ENCODE measurements at regions not wholly inside any gene's neighbourhood (a gene's known extent, or its start where the extent isn't known, plus 50 kb on each side); places are given as distances from the start of the nearest gene placed in this dataset.
"Not testable (repeated sequence)": the region's sequence is repeated elsewhere in the genome, so short reads cannot be mapped to it uniquely, and the experiment has no call there.

GRCh38 chr1:30523055-30524020 is 200.0 kb downstream of the MATN1 start:
- H3K4me1 ChIP-seq (ENCODE audit: insufficient read depth, low read length) = no peaks in the 10 kb centered on the region
- no peaks in the 10 kb centered on the region for H3K9me3 ChIP-seq (ENCODE audit: insufficient read depth, low read depth, low read length)
- no peak overlapping the region for H3K9ac ChIP-seq (ENCODE audit: low read depth, low read length)
- H3K4me3 ChIP-seq (ENCODE audit: low read length) = no peak overlapping the region
- H3K36me3 ChIP-seq (ENCODE audit: insufficient read depth, low read depth, low read length) = no peaks in the 10 kb centered on the region
- H3K27me3 ChIP-seq (ENCODE audit: insufficient read depth, low read length) = no peaks in the 10 kb centered on the region; the same call in 1 of the 2 replicates
- H3K27ac ChIP-seq (ENCODE audit: low read length) = no peak overlapping the region

GRCh38 chr1:30522031-30523004 is 201.1 kb downstream of the MATN1 start:
- Histone ChIP-seq H3K4me3 (ENCODE audit: low read length) (no peak overlapping the region), H3K27ac (ENCODE audit: low read length) (no peak overlapping the region), H3K4me1 (ENCODE audit: insufficient read depth, low read length) (no peaks in the 10 kb centered on the region), H3K36me3 (ENCODE audit: insufficient read depth, low read depth, low read length) (no peaks in the 10 kb centered on the region), H3K9me3 (ENCODE audit: insufficient read depth, low read depth, low read length) (no peaks in the 10 kb centered on the region), H3K27me3 (ENCODE audit: insufficient read depth, low read length) (no peaks in the 10 kb centered on the region; the same call in 1 of the 2 replicates), H3K9ac (ENCODE audit: low read depth, low read length) (no peak overlapping the region)

GRCh38 chr1:30521261-30521865 is 202.0 kb downstream of the MATN1 start:
- no peak overlapping the region for H3K9ac ChIP-seq (ENCODE audit: low read depth, low read length)
- H3K27ac ChIP-seq (ENCODE audit: low read length) = no peak overlapping the region
- H3K4me1 ChIP-seq (ENCODE audit: insufficient read depth, low read length) = no peaks in the 10 kb centered on the region
- no peaks in the 10 kb centered on the region for H3K36me3 ChIP-seq (ENCODE audit: insufficient read depth, low read depth, low read length)
- no peaks in the 10 kb centered on the region; the same call in 1 of the 2 replicates for H3K27me3 ChIP-seq (ENCODE audit: insufficient read depth, low read length)
- no peak overlapping the region for H3K4me3 ChIP-seq (ENCODE audit: low read length)
- no peaks in the 10 kb centered on the region for H3K9me3 ChIP-seq (ENCODE audit: insufficient read depth, low read depth, low read length)

- H3K9ac ChIP-seq (ENCODE audit: low read depth, low read length) = no peak overlapping the region
- H3K27ac ChIP-seq (ENCODE audit: low read length) = no peak overlapping the region
Measured at GRCh38 chr1:30520476-30520875, 202.9 kb downstream of the MATN1 start.

GRCh38 chr1:30519201-30519763 is 204.1 kb downstream of the MATN1 start:
- H3K4me3 ChIP-seq (ENCODE audit: low read length) = no peak overlapping the region
- H3K9me3 ChIP-seq (ENCODE audit: insufficient read depth, low read depth, low read length) = no peaks in the 10 kb centered on the region
- H3K27me3 ChIP-seq (ENCODE audit: insufficient read depth, low read length) = no peaks in the 10 kb centered on the region; the same call in 1 of the 2 replicates
- no peak overlapping the region for H3K9ac ChIP-seq (ENCODE audit: low read depth, low read length)
- no peak overlapping the region for H3K27ac ChIP-seq (ENCODE audit: low read length)
- H3K36me3 ChIP-seq (ENCODE audit: insufficient read depth, low read depth, low read length) = no peaks in the 10 kb centered on the region
- H3K4me1 ChIP-seq (ENCODE audit: insufficient read depth, low read length) = no peaks in the 10 kb centered on the region

More at GRCh38 chr1:30520476-30520875, 202.9 kb downstream of the MATN1 start:
- H3K36me3 ChIP-seq (ENCODE audit: insufficient read depth, low read depth, low read length) = no peaks in the 10 kb centered on the region
- no peaks in the 10 kb centered on the region; the same call in 1 of the 2 replicates for H3K27me3 ChIP-seq (ENCODE audit: insufficient read depth, low read length)
- H3K4me3 ChIP-seq (ENCODE audit: low read length) = no peak overlapping the region
- H3K9me3 ChIP-seq (ENCODE audit: insufficient read depth, low read depth, low read length) = no peaks in the 10 kb centered on the region
- no peaks in the 10 kb centered on the region for H3K4me1 ChIP-seq (ENCODE audit: insufficient read depth, low read length)

- H3K27ac ChIP-seq (ENCODE audit: low read length) = no peak overlapping the region
- H3K9me3 ChIP-seq (ENCODE audit: insufficient read depth, low read depth, low read length) = no peaks in the 10 kb centered on the region
- H3K36me3 ChIP-seq (ENCODE audit: insufficient read depth, low read depth, low read length) = no peaks in the 10 kb centered on the region
- no peaks in the 10 kb centered on the region for H3K4me1 ChIP-seq (ENCODE audit: insufficient read depth, low read length)
- H3K27me3 ChIP-seq (ENCODE audit: insufficient read depth, low read length) = no peaks in the 10 kb centered on the region
- H3K9ac ChIP-seq (ENCODE audit: low read depth, low read length) = no peak overlapping the region
- H3K4me3 ChIP-seq (ENCODE audit: low read length) = no peak overlapping the region
Measured at GRCh38 chr1:30518696-30519095, 204.7 kb downstream of the MATN1 start.

- Histone ChIP-seq H3K27ac (ENCODE audit: low read length) (no peak overlapping the region), H3K4me1 (ENCODE audit: insufficient read depth, low read length) (no peaks in the 10 kb centered on the region), H3K36me3 (ENCODE audit: insufficient read depth, low read depth, low read length) (no peaks in the 10 kb centered on the region), H3K9me3 (ENCODE audit: insufficient read depth, low read depth, low read length) (no peaks in the 10 kb centered on the region), H3K9ac (ENCODE audit: low read depth, low read length) (no peak overlapping the region), H3K4me3 (ENCODE audit: low read length) (no peak overlapping the region), H3K27me3 (ENCODE audit: insufficient read depth, low read length) (no peaks in the 10 kb centered on the region)
Measured at GRCh38 chr1:30518186-30518585, 205.2 kb downstream of the MATN1 start.

- not testable (repeated sequence) for H3K4me3 ChIP-seq (ENCODE audit: low read length); H3K27me3 ChIP-seq (ENCODE audit: insufficient read depth, low read length); H3K36me3 ChIP-seq (ENCODE audit: insufficient read depth, low read depth, low read length); H3K27ac ChIP-seq (ENCODE audit: low read length); H3K4me1 ChIP-seq (ENCODE audit: insufficient read depth, low read length); H3K9me3 ChIP-seq (ENCODE audit: insufficient read depth, low read depth, low read length); H3K9ac ChIP-seq (ENCODE audit: low read depth, low read length)
Measured at GRCh38 chr1:30517666-30518065, 205.7 kb downstream of the MATN1 start.

GRCh38 chr1:30517241-30517640 is 206.1 kb downstream of the MATN1 start:
- H3K36me3 ChIP-seq (ENCODE audit: insufficient read depth, low read depth, low read length); H3K27ac ChIP-seq (ENCODE audit: low read length); H3K4me3 ChIP-seq (ENCODE audit: low read length); H3K27me3 ChIP-seq (ENCODE audit: insufficient read depth, low read length); H3K9ac ChIP-seq (ENCODE audit: low read depth, low read length); H3K4me1 ChIP-seq (ENCODE audit: insufficient read depth, low read length); H3K9me3 ChIP-seq (ENCODE audit: insufficient read depth, low read depth, low read length): not testable (repeated sequence)

- Histone ChIP-seq H3K27me3 (ENCODE audit: insufficient read depth, low read length) (no peaks in the 10 kb centered on the region), H3K36me3 (ENCODE audit: insufficient read depth, low read depth, low read length) (no peaks in the 10 kb centered on the region), H3K4me3 (ENCODE audit: low read length) (no peak overlapping the region), H3K4me1 (ENCODE audit: insufficient read depth, low read length) (no peaks in the 10 kb centered on the region), H3K9me3 (ENCODE audit: insufficient read depth, low read depth, low read length) (no peaks in the 10 kb centered on the region), H3K9ac (ENCODE audit: low read depth, low read length) (no peak overlapping the region), H3K27ac (ENCODE audit: low read length) (no peak overlapping the region)
Measured at GRCh38 chr1:30516485-30516858, 206.9 kb downstream of the MATN1 start.
